Esophagus squamous epithelium (tissue), 4 donors: ENCODE measurements at regions not wholly inside any gene's neighbourhood (a gene's known extent, or its start where the extent isn't known, plus 50 kb on each side); places are given as distances from the start of the nearest gene placed in this dataset.

Source experiments
- POLR2A ChIP-seq, 4 donors: fragments of 450-650 bp; IDR thresholded peaks; one replicate each; pipeline ENCODE4 v1.6.1; 2017; ENCODE audit warnings: antibody characterized with exemption in 4 of 4, mild to moderate bottlenecking in 4 of 4, moderate library complexity in 3 of 4
- TF ChIP-seq, protein P1 (sequence below), 6 experiments: fragments of 450-650 bp in 4 of 6; fragments of 200-600 bp in 2 of 6; sonication (generic) in 2 of 6; IDR thresholded peaks; one replicate each; pipeline ENCODE4 v1.5.1; 2016 to 2019; ENCODE audit warnings: antibody characterized with exemption in 6 of 6, mild to moderate bottlenecking in 4 of 6, moderate library complexity in 4 of 6

DNA sequence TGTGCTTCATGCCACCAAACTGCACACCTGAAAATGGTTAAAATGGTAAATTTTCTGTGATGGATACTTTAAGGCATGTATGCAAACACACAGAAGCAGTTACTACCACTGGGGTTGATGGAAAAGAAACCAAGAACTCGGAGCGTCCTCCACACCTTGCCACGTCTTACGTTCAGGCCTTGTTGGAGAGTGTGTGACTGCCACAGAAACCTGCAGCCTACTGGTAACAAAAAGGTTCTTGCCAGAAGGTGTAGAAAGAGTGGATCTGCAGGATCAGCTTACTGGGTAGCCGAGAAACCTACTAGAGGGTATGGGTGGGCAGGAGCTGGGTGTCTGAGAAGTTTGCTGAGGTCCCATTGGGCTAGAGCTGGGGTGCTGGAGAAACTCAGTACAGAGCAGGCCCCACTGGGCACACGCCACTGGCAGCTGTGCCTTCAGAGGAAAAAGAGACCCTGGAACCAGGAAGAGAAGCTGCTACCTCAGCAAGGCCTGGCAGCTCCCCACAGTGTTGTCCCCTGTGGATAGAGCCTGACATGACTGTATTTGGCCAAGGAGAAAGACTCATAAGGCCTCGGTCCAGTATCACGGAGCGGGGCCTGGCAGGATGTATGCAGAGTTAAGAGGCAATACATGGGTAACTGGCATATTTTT lies 204.6 kb downstream of the SEC14L1 start:
- no peak for TF ChIP-seq POLR2A (IDR thresholded peaks at IDR 0.05)
- TF ChIP-seq, protein P1, sequence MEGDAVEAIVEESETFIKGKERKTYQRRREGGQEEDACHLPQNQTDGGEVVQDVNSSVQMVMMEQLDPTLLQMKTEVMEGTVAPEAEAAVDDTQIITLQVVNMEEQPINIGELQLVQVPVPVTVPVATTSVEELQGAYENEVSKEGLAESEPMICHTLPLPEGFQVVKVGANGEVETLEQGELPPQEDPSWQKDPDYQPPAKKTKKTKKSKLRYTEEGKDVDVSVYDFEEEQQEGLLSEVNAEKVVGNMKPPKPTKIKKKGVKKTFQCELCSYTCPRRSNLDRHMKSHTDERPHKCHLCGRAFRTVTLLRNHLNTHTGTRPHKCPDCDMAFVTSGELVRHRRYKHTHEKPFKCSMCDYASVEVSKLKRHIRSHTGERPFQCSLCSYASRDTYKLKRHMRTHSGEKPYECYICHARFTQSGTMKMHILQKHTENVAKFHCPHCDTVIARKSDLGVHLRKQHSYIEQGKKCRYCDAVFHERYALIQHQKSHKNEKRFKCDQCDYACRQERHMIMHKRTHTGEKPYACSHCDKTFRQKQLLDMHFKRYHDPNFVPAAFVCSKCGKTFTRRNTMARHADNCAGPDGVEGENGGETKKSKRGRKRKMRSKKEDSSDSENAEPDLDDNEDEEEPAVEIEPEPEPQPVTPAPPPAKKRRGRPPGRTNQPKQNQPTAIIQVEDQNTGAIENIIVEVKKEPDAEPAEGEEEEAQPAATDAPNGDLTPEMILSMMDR (IDR thresholded peaks at IDR 0.05), result no peak
